Stimulated activated CD8-positive, alpha-beta memory T cell treated with anti-CD3 and anti-CD28 coated beads, Interleukin-12 subunit alpha, Interleukin-12 subunit beta, amount 100 ng/mL, for 24 hours (primary cell): ENCODE measurements at regions not wholly inside any gene's neighbourhood (a gene's known extent, or its start where the extent isn't known, plus 50 kb on each side); places are given as distances from the start of the nearest gene placed in this dataset.

Experiments used
- DNase-seq: peaks from one replicate; pipeline ENCODE4 v3.0.0-alpha.2; 2020; ENCODE audit errors: extremely low read depth

GRCh38 chr6:144879436-144879835 is 594.3 kb downstream of the UTRN start:
- DNase-seq, result no peak

- DNase-seq, result no peak
Measured at GRCh38 chr6:144882425-144882824, 597.3 kb downstream of the UTRN start.

- DNase-seq, result no peak
Measured at GRCh38 chr6:144883915-144884314, 598.8 kb downstream of the UTRN start.

- DNase-seq, result no peak
Measured at GRCh38 chr6:144885817-144886216, 600.7 kb downstream of the UTRN start.

GRCh38 chr6:144886682-144887081 is 601.5 kb downstream of the UTRN start:
- DNase-seq, result no peak

- no peak for DNase-seq
Measured at GRCh38 chr6:144888621-144889020, 603.5 kb downstream of the UTRN start.

- no peak for DNase-seq
Measured at GRCh38 chr6:144893680-144894151, 608.6 kb downstream of the UTRN start.

GRCh38 chr6:144894240-144894639 is 609.1 kb downstream of the UTRN start:
- DNase-seq, result no peak

- DNase-seq, result no peak
Measured at GRCh38 chr6:144895313-144896278, 610.5 kb downstream of the UTRN start.

- DNase-seq, result no peak
Measured at GRCh38 chr6:144896289-144896688, 611.2 kb downstream of the UTRN start.

- no peak for DNase-seq
Measured at GRCh38 chr6:144896871-144897270, 611.7 kb downstream of the UTRN start.

GRCh38 chr6:144897441-144897921 is 612.3 kb downstream of the UTRN start:
- DNase-seq, result no peak

- no peak for DNase-seq
Measured at GRCh38 chr6:144898052-144898689, 613.0 kb downstream of the UTRN start.

GRCh38 chr6:144898741-144899140 is 613.6 kb downstream of the UTRN start:
- DNase-seq, result no peak

GRCh38 chr6:144899161-144899560 is 614.0 kb downstream of the UTRN start:
- no peak for DNase-seq

- DNase-seq, result no peak
Measured at GRCh38 chr6:144901412-144901811, 616.3 kb downstream of the UTRN start.

- DNase-seq, result no peak
Measured at GRCh38 chr6:144908004-144908403, 622.9 kb downstream of the UTRN start.

- DNase-seq, result no peak
Measured at GRCh38 chr6:144909753-144910285, 624.7 kb downstream of the UTRN start.

- no peak for DNase-seq
Measured at GRCh38 chr6:144911322-144911721, 626.2 kb downstream of the UTRN start.

- DNase-seq, result no peak
Measured at GRCh38 chr6:144912474-144912873, 627.3 kb downstream of the UTRN start.

GRCh38 chr6:144918073-144918472 is 632.9 kb downstream of the UTRN start:
- DNase-seq, result no peak

GRCh38 chr6:144919560-144919959 is 634.4 kb downstream of the UTRN start:
- no peak for DNase-seq
